H1 (cell line): ENCODE measurements at regions not wholly inside any gene's neighbourhood (a gene's known extent, or its start where the extent isn't known, plus 50 kb on each side); places are given as distances from the start of the nearest gene placed in this dataset.

Experiments used
- CTCF ChIA-PET: fragments of 300-600 bp; sonication (Branson Sonifier 250); formaldehyde crosslinking; loops from one replicate; lab custom pipeline; 2021; ENCODE audit not compliant: partially characterized antibody; lab: Charles Lee
- POLR2A ChIA-PET: fragments of 300-600 bp; sonication (Branson Sonifier 250); formaldehyde crosslinking; loops from one replicate; lab custom pipeline; 2021; ENCODE audit warnings: inconsistent platforms; ENCODE audit not compliant: partially characterized antibody; lab: Charles Lee
- DNase-seq, 2 experiments: peaks; one replicate each; pipeline versions ENCODE4 v3.0.0 to v3.0.0-alpha.2; 2010 to 2022; ENCODE audit warnings: low spot score in 2 of 2, low read depth in 1 of 2, mixed read lengths in 1 of 2
- FAIRE-seq: peaks from 2 replicates; lab custom pipeline; 2011; peaks lifted over from hg19 to GRCh38; lab: Jason Lieb, UNC
- H2AFZ ChIP-seq: 2 replicates; pipeline ENCODE4 v1.8.1; 2012; ENCODE audit warnings: low read length, inconsistent platforms
- H2AK5ac ChIP-seq: 2 replicates; pipeline ENCODE4 v1.6.1; 2013; ENCODE audit warnings: low read depth, low read length
- H2BK120ac ChIP-seq: replicated peaks from 2 replicates; pipeline ENCODE3; 2013; ENCODE audit warnings: low read depth, low read length, inconsistent platforms
- H2BK12ac ChIP-seq: 2 replicates; pipeline ENCODE4 v1.6.1; 2013; ENCODE audit warnings: low read depth, low read length
- H2BK15ac ChIP-seq: 2 replicates; pipeline ENCODE4 v1.6.1; 2013; ENCODE audit warnings: low read length
- H2BK20ac ChIP-seq: 2 replicates; pipeline ENCODE4 v1.6.1; 2013; ENCODE audit warnings: low read length
- H2BK5ac ChIP-seq: 2 replicates; pipeline ENCODE4 v1.6.1; 2013; ENCODE audit warnings: low read depth, low read length
- H3K14ac ChIP-seq: 2 replicates; pipeline ENCODE4 v1.6.1; 2013; ENCODE audit warnings: inconsistent platforms; ENCODE audit not compliant: insufficient read length
- H3K18ac ChIP-seq: 2 replicates; pipeline ENCODE4 v1.6.1; 2013; ENCODE audit warnings: low read length; ENCODE audit errors: extremely low read depth
- H3K23ac ChIP-seq: 2 replicates; pipeline ENCODE4 v1.6.1; 2013; ENCODE audit warnings: inconsistent platforms; ENCODE audit not compliant: insufficient read length
- H3K23me2 ChIP-seq: 2 replicates; pipeline ENCODE4 v1.6.1; 2013; ENCODE audit warnings: low read depth, low read length
- H3K27ac ChIP-seq: 2 replicates; pipeline ENCODE4 v1.6.1; 2011; ENCODE audit warnings: low read depth, low read length, inconsistent platforms
- H3K27me3 ChIP-seq, 4 experiments: replicated peaks in 1 of 4; 1 replicate in 1 of 4; 2 replicates in 3 of 4; pipeline versions ENCODE4 v1.6.1 to v1.8.1; 2011 to 2013; ENCODE audit warnings: low read length in 3 of 4, mild to moderate bottlenecking in 3 of 4, inconsistent platforms in 2 of 4, mixed read lengths in 2 of 4, moderate library complexity in 1 of 4; ENCODE audit not compliant: control insufficient read depth in 3 of 4, insufficient read depth in 3 of 4; ENCODE audit errors: extremely low read depth in 1 of 4
- H3K36me3 ChIP-seq, 4 experiments: 2 replicates each; pipeline versions ENCODE4 v1.6.1 to v1.8.1; 2011 to 2013; ENCODE audit warnings: mild to moderate bottlenecking in 4 of 4, low read length in 3 of 4, moderate library complexity in 2 of 4, control low read depth in 1 of 4, inconsistent platforms in 1 of 4; ENCODE audit not compliant: insufficient read depth in 4 of 4, control insufficient read depth in 2 of 4
- H3K4ac ChIP-seq: replicated peaks from 2 replicates; pipeline ENCODE3; 2013; ENCODE audit warnings: low read length, low read depth, mixed read lengths, inconsistent platforms; ENCODE audit not compliant: insufficient read length
- H3K4me1 ChIP-seq, 4 experiments: replicated peaks in 1 of 4; 1 replicate in 1 of 4; 2 replicates in 3 of 4; pipeline versions ENCODE4 v1.6.1 to v1.8.1; 2011 to 2013; ENCODE audit warnings: low read length in 3 of 4, inconsistent platforms in 2 of 4, mixed read lengths in 1 of 4; ENCODE audit not compliant: insufficient read depth in 4 of 4, control insufficient read depth in 3 of 4
- H3K4me2 ChIP-seq, 2 experiments: 2 replicates each; pipeline versions ENCODE4 v1.6.1 to v1.8.1; 2011 to 2013; ENCODE audit warnings: low read depth in 2 of 2, low read length in 2 of 2, control low read depth in 1 of 2, inconsistent platforms in 1 of 2, mild to moderate bottlenecking in 1 of 2; ENCODE audit not compliant: insufficient read depth in 1 of 2
- H3K4me3 ChIP-seq, 4 experiments: fragments of 200-600, 300-600 bp in 1 of 4; sonication (generic), shearing (Covaris generic), sonication (Bioruptor Twin) in 1 of 4; 2 replicates each; pipeline versions ENCODE4 v1.5.1 to v1.8.1; 2011 to 2016; ENCODE audit warnings: low read length in 4 of 4, low read depth in 3 of 4, control low read depth in 2 of 4, inconsistent platforms in 2 of 4, mild to moderate bottlenecking in 2 of 4, mixed read lengths in 1 of 4, moderate library complexity in 1 of 4; ENCODE audit not compliant: insufficient read depth in 2 of 4; ENCODE audit errors: extremely low read depth in 1 of 4
- H3K56ac ChIP-seq: replicated peaks from 2 replicates; pipeline ENCODE3; 2013; ENCODE audit warnings: low read depth, mild to moderate bottlenecking, mixed read lengths, low read length, inconsistent platforms; ENCODE audit not compliant: insufficient read length
- H3K79me1 ChIP-seq: 2 replicates; pipeline ENCODE4 v1.6.1; 2013; ENCODE audit warnings: low read depth, low read length, control low read depth
- H3K79me2 ChIP-seq, 2 experiments: 2 replicates each; pipeline versions ENCODE4 v1.6.1 to v1.8.1; 2012 to 2013; ENCODE audit warnings: low read length in 2 of 2, mild to moderate bottlenecking in 2 of 2, inconsistent platforms in 1 of 2; ENCODE audit not compliant: insufficient read depth in 2 of 2, control insufficient read depth in 1 of 2
- H3K9ac ChIP-seq, 4 experiments: replicated peaks in 1 of 4; 1 replicate in 1 of 4; 2 replicates in 3 of 4; pipeline versions ENCODE4 v1.6.1 to v1.8.1; 2011 to 2013; ENCODE audit warnings: low read depth in 3 of 4, low read length in 3 of 4, control low read depth in 2 of 4, mild to moderate bottlenecking in 2 of 4, moderate library complexity in 2 of 4, inconsistent platforms in 1 of 4; ENCODE audit errors: extremely low read depth in 1 of 4
- H3K9me3 ChIP-seq, 2 experiments: 2 replicates each; pipeline versions ENCODE4 v1.6.1 to v1.8.1; 2012 to 2013; ENCODE audit warnings: mild to moderate bottlenecking in 2 of 2, moderate library complexity in 2 of 2, control low read depth in 1 of 2, inconsistent platforms in 1 of 2, low read depth in 1 of 2, low read length in 1 of 2, mixed read lengths in 1 of 2; ENCODE audit not compliant: insufficient read depth in 2 of 2
- H4K20me1 ChIP-seq, 2 experiments: replicated peaks in 1 of 2; 2 replicates each; pipeline versions ENCODE3 to v1.8.1; 2011 to 2013; ENCODE audit warnings: inconsistent platforms in 2 of 2, low read length in 2 of 2, mild to moderate bottlenecking in 1 of 2; ENCODE audit not compliant: insufficient read depth in 2 of 2, control insufficient read depth in 1 of 2
- H4K5ac ChIP-seq: 2 replicates; pipeline ENCODE4 v1.6.1; 2013; ENCODE audit warnings: low read length, low read depth, mixed read lengths, inconsistent platforms; ENCODE audit not compliant: insufficient read length
- H4K8ac ChIP-seq: 2 replicates; pipeline ENCODE4 v1.8.0; 2013; ENCODE audit warnings: mild to moderate bottlenecking, moderate library complexity, low read length, inconsistent platforms; ENCODE audit not compliant: insufficient read depth; ENCODE audit errors: extremely low read depth
- H4K91ac ChIP-seq: replicated peaks from 2 replicates; pipeline ENCODE3; 2013; ENCODE audit warnings: low read length, mixed read lengths, inconsistent platforms; ENCODE audit not compliant: insufficient read length
- BRCA1 ChIP-seq: IDR thresholded peaks from 2 replicates; pipeline ENCODE4 v1.6.1; 2012; ENCODE audit warnings: low read depth, low read length, improper control_type of control experiment
- CBX5 ChIP-seq: fragments of 300-800, 300-1000 bp; sonication (generic); IDR thresholded peaks from 2 replicates; pipeline ENCODE4 v1.7.1; 2016; ENCODE audit warnings: antibody characterized with exemption, low read length, low read depth
- CBX8 ChIP-seq: fragments of 300-800, 300-1000 bp; sonication (generic); IDR thresholded peaks from 2 replicates; pipeline ENCODE4 v1.7.1; 2016; ENCODE audit warnings: low read depth, low read length, borderline replicate concordance
- JUN ChIP-seq: IDR thresholded peaks from 2 replicates; pipeline ENCODE4 v1.6.1; 2011; ENCODE audit warnings: low read depth, mild to moderate bottlenecking, improper control_type of control experiment, low read length
- KDM1A ChIP-seq: fragments of 200-600, 300-600 bp; sonication (generic); IDR thresholded peaks from 2 replicates; pipeline ENCODE4 v1.7.1; 2016; ENCODE audit warnings: mild to moderate bottlenecking, low read length, borderline replicate concordance
- SP2 ChIP-seq: IDR thresholded peaks from 2 replicates; pipeline ENCODE4 v1.6.1; 2012; ENCODE audit warnings: mild to moderate bottlenecking, low read length, inconsistent platforms
- SP4 ChIP-seq: IDR thresholded peaks from 2 replicates; pipeline ENCODE4 v1.6.1; 2012; ENCODE audit warnings: low read length, inconsistent platforms
- TBP ChIP-seq: IDR thresholded peaks from 2 replicates; pipeline ENCODE4 v1.6.1; 2011; ENCODE audit warnings: low read depth, low read length, improper control_type of control experiment
- TCF12 ChIP-seq: IDR thresholded peaks from 2 replicates; pipeline ENCODE4 v1.6.1; 2011; ENCODE audit warnings: low read depth, mild to moderate bottlenecking, low read length
- WGBS, 2 experiments: shearing (Covaris generic) in 1 of 2; methylation state at CpG; one replicate each; pipeline versions ENCODE4 v1.1.6 to v1.1.7; 2013 to 2015; ENCODE audit warnings: low lambda C conversion rate in 2 of 2, mixed read lengths in 2 of 2, inconsistent platforms in 1 of 2, low coverage in 1 of 2, missing lambda C conversion rate in 1 of 2; ENCODE audit not compliant: insufficient replicate concordance in 2 of 2, insufficient coverage in 1 of 2, insufficient read length in 1 of 2; ENCODE audit errors: extremely low coverage in 1 of 2, missing lambda C conversion rate in 1 of 2; 5-methylcytosine and 5-hydroxymethylcytosine counted together

GRCh38 chr7:25840209-25840792, 311.7 kb upstream of the NFE2L3 start:
- H3K27me3 ChIP-seq, result no peaks in the 10 kb centered on the region
- H3K9ac ChIP-seq, result no peak overlapping the region
- H3K36me3 ChIP-seq, result no peaks in the 10 kb centered on the region
- 94% methylated on average over 5 of the region's 5 CpGs; no CpG with 5 or more reads in 1 of the 2 experiments for WGBS, 2 experiments
- H3K23ac ChIP-seq, result no peak overlapping the region
- no peak overlapping the region for H3K4ac ChIP-seq
- FAIRE-seq, result no peak
- H2BK20ac ChIP-seq, result no peak overlapping the region
- POLR2A ChIA-PET, result no interaction called here
- H3K27ac ChIP-seq, result no peak overlapping the region
- no peak overlapping the region for H4K5ac ChIP-seq
- H2AK5ac ChIP-seq, result no peak overlapping the region
- H2AFZ ChIP-seq, result no peak overlapping the region
- H3K79me2 ChIP-seq, result no peaks in the 10 kb centered on the region
- H3K4me2 ChIP-seq, result no peak overlapping the region
- no peaks in the 10 kb centered on the region for H3K79me1 ChIP-seq
- no peak for TF ChIP-seq CBX8
- TF ChIP-seq TCF12, result no peak
- TF ChIP-seq SP2, result no peak
- no peak for TF ChIP-seq CBX5
- TF ChIP-seq TBP, result no peak
- TF ChIP-seq KDM1A, result no peak
- no peak for TF ChIP-seq JUN
- no peak for TF ChIP-seq SP4
- TF ChIP-seq BRCA1, result no peak
- no peaks in the 10 kb centered on the region; a peak in 1 of 7 replicates for H3K4me1 ChIP-seq
- H2BK15ac ChIP-seq, result no peak overlapping the region
- no peak overlapping the region for H2BK12ac ChIP-seq
- H4K91ac ChIP-seq, result no peak overlapping the region
- CTCF ChIA-PET, result interaction anchor here (1.3 to 4.6 kb wide), 7 partner anchors 10 to 272 kb away, joined by 3 to 37 read pairs (median 10); no protein-coding TSS in a partner anchor
- H3K14ac ChIP-seq, result no peak overlapping the region
- H4K20me1 ChIP-seq, result no peaks in the 10 kb centered on the region
- no peak overlapping the region for H2BK120ac ChIP-seq
- H4K8ac ChIP-seq, result no peak overlapping the region
- no peak overlapping the region for H3K56ac ChIP-seq
- H3K4me3 ChIP-seq, result no peak overlapping the region
- DNase-seq, result no peak
- H3K18ac ChIP-seq, result no peak overlapping the region
- no peaks in the 10 kb centered on the region for H3K23me2 ChIP-seq
- H3K9me3 ChIP-seq, result no peaks in the 10 kb centered on the region
- H2BK5ac ChIP-seq, result no peak overlapping the region
